ENCODE measurements at regions not wholly inside any gene's neighbourhood (a gene's known extent, or its start where the extent isn't known, plus 50 kb on each side); places are given as distances from the start of the nearest gene placed in this dataset.

DNA sequence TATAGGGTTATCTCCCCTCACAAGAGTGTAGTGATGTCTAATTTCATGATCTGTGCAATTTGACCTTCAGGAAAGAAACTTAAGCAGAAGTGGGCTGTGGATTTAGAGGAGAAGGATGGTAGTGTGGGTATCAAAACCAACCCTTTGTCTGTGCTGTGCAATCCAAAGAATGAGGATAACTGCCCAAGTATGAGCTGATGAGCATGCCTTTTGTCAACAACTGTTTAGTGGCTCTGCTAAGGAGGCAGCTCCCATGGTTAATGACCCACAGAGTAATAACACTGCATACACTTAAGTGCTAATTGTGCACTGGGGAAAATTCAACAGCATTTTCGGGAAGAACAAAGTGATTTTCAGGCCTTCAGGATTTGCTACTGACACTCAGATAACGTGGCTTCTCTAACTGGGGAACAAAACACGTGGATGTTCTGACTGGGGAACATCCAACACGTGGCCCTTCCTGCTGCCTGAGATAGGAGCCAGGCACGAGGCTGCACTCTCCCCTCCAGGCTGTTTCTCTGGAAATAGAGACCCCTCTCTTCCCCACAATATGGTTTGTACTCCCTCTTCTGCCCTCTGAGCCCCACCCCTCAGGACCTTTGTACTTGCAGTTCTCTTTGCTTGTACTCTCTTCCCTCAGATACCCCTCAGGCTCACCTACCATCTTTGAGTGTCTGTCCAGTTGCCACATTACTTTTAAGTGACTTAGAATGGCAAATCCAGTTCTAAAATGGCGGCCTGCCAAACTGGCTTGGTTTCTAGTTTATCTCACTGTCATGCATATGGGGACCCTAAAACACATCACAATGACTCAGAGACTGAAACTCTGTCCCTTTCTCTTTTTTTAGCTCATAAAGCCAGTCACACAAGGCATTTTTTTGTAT is 234.9 kb upstream of the POU2AF2 start:
- TF ChIP-seq CTCF (IDR thresholded peaks at IDR 0.05; ENCODE audit: unreplicated experiment) = no peak
- no peaks in the 10 kb centered on the region for H3K36me3 Mint-ChIP-seq
- no peak overlapping the region for H3K27ac Mint-ChIP-seq
- no peaks in the 10 kb centered on the region for H3K4me1 Mint-ChIP-seq
- no peaks in the 10 kb centered on the region for H3K9me3 Mint-ChIP-seq
- H3K27me3 Mint-ChIP-seq (ENCODE audit: low read depth) = peaks cover 5% of the 10 kb centered on the region
- no peak overlapping the region for H3K4me3 Mint-ChIP-seq
- no peak for DNase-seq (ENCODE audit: low spot score in 2 of 2, unreplicated experiment in 2 of 2)

- Mint-ChIP-seq H3K4me3 (no peak overlapping the region), H3K9me3 (no peaks in the 10 kb centered on the region), H3K27ac (no peak overlapping the region), H3K27me3 (ENCODE audit: low read depth) (no peaks in the 10 kb centered on the region), H3K4me1 (no peaks in the 10 kb centered on the region), H3K36me3 (no peaks in the 10 kb centered on the region)
- no peak for DNase-seq (ENCODE audit: low spot score in 2 of 2, unreplicated experiment in 2 of 2)
- no peak for TF ChIP-seq CTCF (IDR thresholded peaks at IDR 0.05; ENCODE audit: unreplicated experiment)
These were observed 239.3 kb upstream of the POU2AF2 start for GRCh38 chr11:111006227-111006626.

DNA sequence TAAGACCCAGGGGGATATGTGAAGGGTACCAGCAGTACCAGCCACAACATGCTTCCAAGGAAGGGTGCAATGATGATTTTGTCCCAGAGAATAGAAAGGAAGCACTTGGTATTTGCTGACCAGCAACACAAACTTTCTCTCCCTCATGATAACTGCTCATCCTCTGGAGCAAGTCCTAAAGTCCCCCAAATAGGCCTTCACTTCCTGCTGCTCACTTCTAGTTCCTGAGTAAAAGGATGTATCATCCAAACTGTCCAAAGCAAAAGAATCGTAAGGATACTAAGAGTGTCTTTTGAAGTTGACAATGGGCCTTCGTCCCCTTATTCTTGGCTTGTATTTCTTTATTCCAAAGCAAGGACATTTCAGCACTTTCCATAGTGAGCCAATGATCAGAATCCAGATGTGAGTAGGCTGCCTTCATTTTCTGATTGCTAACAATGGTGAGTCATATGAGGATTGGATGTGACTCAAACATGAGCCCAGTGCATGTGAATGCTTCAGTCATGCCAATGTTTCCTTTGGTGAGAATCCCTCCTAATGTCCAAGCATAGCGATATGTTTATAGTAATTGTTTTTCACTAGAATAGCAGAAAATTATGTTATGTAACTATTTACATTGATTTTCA is 243.4 kb upstream of the POU2AF2 start:
- no peaks in the 10 kb centered on the region for H3K4me1 Mint-ChIP-seq
- peaks cover 10% of the 10 kb centered on the region for H3K9me3 Mint-ChIP-seq
- no peak overlapping the region for H3K27ac Mint-ChIP-seq
- no peak for DNase-seq (ENCODE audit: low spot score in 2 of 2, unreplicated experiment in 2 of 2)
- H3K36me3 Mint-ChIP-seq = no peaks in the 10 kb centered on the region
- no peak for TF ChIP-seq CTCF (IDR thresholded peaks at IDR 0.05; ENCODE audit: unreplicated experiment)
- no peak overlapping the region for H3K4me3 Mint-ChIP-seq
- peaks cover 2% of the 10 kb centered on the region for H3K27me3 Mint-ChIP-seq (ENCODE audit: low read depth)

DNA sequence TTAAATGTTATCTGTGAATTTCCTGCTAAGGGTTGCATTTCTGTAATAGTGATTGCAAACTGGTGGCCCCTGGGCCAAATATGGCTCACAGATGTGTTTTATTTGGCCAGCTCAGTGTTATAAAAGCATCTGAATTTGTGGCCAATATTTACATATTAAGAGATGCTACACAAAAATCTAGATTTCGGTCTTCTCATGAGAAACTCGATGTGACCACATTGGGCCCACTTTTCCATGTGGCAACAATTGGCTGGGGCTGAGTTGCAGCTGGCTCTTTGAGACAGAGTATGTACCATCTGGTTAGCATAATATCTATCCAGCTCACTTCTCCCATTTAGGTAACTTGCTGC is 244.5 kb upstream of the POU2AF2 start:
- Mint-ChIP-seq H3K9me3 (peaks cover 10% of the 10 kb centered on the region), H3K27ac (no peak overlapping the region), H3K36me3 (no peaks in the 10 kb centered on the region), H3K4me1 (no peaks in the 10 kb centered on the region), H3K4me3 (no peak overlapping the region), H3K27me3 (ENCODE audit: low read depth) (peaks cover 2% of the 10 kb centered on the region)
- DNase-seq (ENCODE audit: low spot score in 2 of 2, unreplicated experiment in 2 of 2) = no peak
- no peak for TF ChIP-seq CTCF (IDR thresholded peaks at IDR 0.05; ENCODE audit: unreplicated experiment)

- no peak for TF ChIP-seq CTCF (IDR thresholded peaks at IDR 0.05; ENCODE audit: unreplicated experiment)
- DNase-seq (ENCODE audit: low spot score in 2 of 2, unreplicated experiment in 2 of 2) = no peak
- peaks cover 10% of the 10 kb centered on the region for H3K9me3 Mint-ChIP-seq
- no peaks in the 10 kb centered on the region for H3K36me3 Mint-ChIP-seq
- no peak overlapping the region for H3K4me3 Mint-ChIP-seq
- H3K27me3 Mint-ChIP-seq (ENCODE audit: low read depth) = peaks cover 2% of the 10 kb centered on the region
- H3K4me1 Mint-ChIP-seq = no peaks in the 10 kb centered on the region
- H3K27ac Mint-ChIP-seq = no peak overlapping the region
These were observed 245.0 kb upstream of the POU2AF2 start for GRCh38 chr11:111000400-111001080.

All from mesothelial cell of epicardium (in vitro differentiated cells).